ENCODE measurements at regions not wholly inside any gene's neighbourhood (a gene's known extent, or its start where the extent isn't known, plus 50 kb on each side); places are given as distances from the start of the nearest gene placed in this dataset.
"Not testable (repeated sequence)": the region's sequence is repeated elsewhere in the genome, so short reads cannot be mapped to it uniquely, and the experiment has no call there.

DNA sequence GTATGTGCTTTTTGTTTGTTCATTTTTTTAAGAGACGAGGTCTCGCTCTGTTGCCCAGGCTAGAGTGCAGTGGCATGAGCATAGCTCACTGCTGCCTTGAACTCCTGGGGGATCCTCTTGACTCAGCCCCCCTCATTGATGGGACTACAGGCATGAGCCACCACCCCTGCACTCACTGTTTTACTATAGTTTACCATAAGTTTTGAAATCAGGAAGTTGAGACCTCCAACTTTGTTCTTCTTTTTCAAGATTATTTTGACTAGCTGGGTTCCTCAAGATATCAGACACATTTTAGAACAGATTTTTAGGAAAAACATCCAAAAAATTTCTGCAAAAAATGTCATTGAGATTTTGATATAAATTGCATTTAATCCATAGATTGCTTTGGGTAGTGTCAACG, 120.4 kb upstream of the FGGY start:
- no peak for DNase-seq (ENCODE audit: low read depth)

GRCh38 chr1:59177756-59178155, 119.1 kb upstream of the FGGY start:
- DNase-seq (ENCODE audit: low read depth), result no peak

DNA sequence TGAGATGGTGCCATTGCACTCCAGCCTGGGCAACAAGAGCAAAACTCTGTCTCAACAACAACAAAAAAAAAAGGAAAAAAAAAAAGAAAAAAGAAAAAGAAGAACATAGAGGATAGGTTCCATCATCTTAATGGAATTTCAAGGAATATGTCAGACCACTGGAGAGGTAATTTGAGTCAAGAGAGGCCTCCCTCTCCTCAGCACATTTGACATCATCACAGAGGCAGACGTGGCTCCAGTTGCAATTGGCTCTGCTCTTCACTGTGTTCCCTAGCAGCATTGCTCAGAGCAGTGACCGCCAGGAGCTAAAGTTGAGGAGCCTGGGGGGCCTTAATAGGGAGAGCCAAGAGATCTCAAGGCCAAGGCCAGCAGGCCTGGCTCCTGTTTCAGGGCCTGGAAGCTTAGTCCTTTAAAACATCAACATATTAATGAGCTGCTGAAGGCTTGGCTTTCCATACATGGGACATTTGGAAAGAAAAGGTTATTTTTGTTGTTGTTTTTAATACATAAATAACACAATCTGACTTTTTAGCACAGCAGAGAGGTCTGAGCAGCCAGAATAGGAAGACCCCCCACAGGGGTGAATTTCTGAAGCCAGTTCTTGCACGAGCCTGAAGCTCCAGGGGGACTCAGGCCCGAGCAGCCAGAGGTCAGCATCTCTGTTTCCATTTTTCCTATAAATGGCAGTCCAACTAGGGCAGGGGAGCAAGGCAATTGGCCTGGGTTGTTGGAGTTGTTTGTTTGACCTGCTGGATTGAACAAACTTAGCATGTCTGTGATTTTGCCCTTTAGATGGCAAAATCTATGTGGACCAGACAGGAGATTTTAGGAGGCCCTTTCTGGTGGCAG, 118.3 kb upstream of the FGGY start:
- DNase-seq (ENCODE audit: low read depth), result peak; percentile 95

GRCh38 chr1:59179673-59180072, 117.2 kb upstream of the FGGY start:
- DNase-seq (ENCODE audit: low read depth), result no peak

GRCh38 chr1:59180735-59181134, 116.2 kb upstream of the FGGY start:
- no peak for DNase-seq (ENCODE audit: low read depth)

DNA sequence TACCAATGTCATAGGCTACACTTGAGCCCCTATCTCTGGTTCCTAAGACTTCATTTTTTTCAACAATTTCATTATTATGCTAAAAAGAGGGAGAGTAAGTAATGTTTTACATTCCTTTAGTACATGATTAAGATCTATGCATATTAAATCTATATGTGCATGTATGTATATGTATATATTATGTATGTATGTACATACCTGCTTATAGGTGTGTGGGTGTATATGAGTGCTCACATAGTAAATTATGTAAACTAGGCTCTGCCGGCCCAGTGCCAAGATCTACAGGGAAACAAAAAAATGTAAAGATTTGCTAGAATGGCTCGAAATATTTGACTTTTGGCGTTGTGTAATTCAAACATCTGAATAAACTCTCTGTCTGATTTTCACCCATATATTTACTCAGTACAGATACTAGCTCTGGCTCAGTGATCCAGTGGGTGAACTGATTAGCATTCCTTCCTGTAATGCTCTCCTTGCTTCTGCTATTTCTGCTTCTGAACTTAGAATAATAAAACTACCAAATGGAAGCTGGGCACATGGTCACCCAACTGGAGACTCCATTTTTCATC, 113.1 kb upstream of the FGGY start:
- no peak for DNase-seq (ENCODE audit: low read depth)

- DNase-seq (ENCODE audit: low read depth), result no peak
Measured at GRCh38 chr1:59184365-59184905, 112.5 kb upstream of the FGGY start.

DNA sequence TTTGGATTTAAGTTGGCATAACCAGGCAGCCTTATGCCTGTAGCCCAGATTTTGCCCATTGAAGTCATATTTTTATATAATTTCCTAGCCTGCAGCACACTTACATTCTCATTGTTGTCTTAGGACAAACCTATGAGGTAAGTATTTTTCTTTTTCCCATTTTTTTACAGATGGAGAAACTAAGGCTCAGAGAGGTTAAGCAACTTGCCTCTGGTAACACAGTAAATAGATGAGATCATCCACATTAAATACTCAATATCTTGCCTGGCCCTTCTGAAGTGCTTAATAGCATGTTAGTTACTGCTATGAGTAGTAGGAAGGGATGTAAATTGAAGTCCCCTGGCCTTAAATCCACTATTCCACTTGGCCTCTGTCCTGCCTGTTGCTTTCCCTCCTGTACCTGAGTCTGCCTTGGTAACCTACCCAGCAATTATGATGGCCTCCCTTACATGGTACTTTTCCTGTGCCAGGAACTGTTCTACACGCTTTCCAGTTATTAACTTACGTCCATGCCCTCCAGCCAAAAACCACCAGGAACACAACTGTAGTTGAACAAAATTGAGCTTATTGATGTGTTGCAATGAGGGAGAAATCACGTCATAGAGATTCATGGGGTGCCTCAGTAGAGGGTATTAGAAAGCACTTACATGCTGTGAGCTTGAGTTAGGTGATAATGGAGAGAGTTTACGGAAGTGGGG, 111.6 kb upstream of the FGGY start:
- no peak for DNase-seq (ENCODE audit: low read depth)

- DNase-seq (ENCODE audit: low read depth), result no peak
Measured at GRCh38 chr1:59186656-59187055, 110.2 kb upstream of the FGGY start.

- no peak for DNase-seq (ENCODE audit: low read depth)
Measured at GRCh38 chr1:59188413-59189213, 108.3 kb upstream of the FGGY start.

- no peak for DNase-seq (ENCODE audit: low read depth)
Measured at GRCh38 chr1:59193443-59194093, 103.3 kb upstream of the FGGY start.

GRCh38 chr1:59194621-59195020, 102.3 kb upstream of the FGGY start:
- no peak for DNase-seq (ENCODE audit: low read depth)

- DNase-seq (ENCODE audit: low read depth), result no peak
Measured at GRCh38 chr1:59195151-59195550, 101.7 kb upstream of the FGGY start.

- no peak for DNase-seq (ENCODE audit: low read depth)
Measured at GRCh38 chr1:59198564-59198963, 98.3 kb upstream of the FGGY start.

- DNase-seq (ENCODE audit: low read depth), result no peak
Measured at GRCh38 chr1:59199147-59199546, 97.7 kb upstream of the FGGY start.

DNA sequence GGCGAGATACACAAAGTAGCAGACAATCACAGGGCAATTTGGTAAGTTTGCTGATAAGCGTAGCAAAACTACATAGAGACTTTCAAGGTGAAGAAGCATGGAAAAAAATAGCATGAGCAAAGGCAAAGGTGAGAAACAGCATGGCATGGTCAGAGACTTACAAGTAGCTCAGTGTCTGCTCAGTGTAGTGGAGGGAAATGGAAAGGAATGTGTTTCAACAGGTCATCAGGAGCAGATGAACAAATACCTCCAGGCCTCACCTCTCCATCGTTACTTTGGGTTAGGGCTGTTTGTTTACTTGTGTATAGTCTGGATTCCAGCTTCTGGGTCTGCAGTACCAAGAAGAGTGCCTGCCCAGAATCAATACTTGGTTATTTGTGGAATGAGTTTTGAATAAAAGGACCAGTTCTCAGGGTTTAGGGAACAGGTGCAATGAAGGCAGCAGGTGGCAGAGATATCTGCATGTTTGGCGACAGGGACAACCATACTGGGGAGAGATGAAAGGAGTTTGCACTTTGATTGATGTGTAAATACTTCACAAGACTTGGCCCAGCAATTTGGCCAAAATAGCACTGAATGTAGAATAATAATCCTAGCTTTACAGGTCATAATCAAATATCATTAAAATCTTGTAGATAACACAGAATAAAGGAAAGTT, 97.0 kb upstream of the FGGY start:
- DNase-seq (ENCODE audit: low read depth), result no peak

DNA sequence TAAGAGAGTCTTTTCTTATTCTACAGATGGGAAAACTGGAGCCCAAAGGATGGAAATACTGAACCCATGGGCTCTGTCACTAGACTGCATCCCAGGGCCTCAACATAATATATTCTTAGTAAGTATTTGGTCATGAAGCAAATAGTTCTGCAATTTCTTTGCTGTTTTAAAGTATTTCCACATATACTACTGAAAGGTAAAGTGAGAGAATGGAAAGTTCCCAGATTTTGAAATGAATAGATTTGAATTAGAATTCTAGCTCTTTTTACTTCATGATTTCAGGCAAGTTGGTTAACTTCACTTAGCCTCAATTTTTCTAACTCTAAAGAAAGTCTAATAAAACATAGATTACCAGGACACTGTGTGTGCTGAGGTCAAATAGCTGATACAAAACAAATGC, 95.6 kb upstream of the FGGY start:
- no peak for DNase-seq (ENCODE audit: low read depth)

- DNase-seq (ENCODE audit: low read depth), result no peak
Measured at GRCh38 chr1:59202455-59202854, 94.4 kb upstream of the FGGY start.

DNA sequence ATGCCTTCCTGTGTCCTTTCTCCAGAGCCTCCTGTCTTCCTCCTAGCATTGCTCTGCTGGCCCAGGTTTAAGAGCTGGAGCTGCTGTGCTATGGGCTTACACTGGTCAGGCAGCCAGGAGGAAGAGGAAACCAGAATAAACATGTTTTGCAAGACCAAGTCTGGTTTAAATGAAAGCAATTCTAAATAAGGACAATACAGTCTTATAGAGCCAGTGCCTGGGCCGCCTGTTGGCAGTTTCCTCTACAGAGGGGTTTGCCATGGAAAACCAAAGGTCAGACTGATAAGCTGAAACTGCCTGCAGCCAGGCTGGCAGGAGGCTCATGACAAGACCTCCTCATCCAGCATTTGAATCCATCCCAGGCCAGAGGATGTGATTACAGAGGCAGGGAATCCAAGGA, 92.9 kb upstream of the FGGY start:
- DNase-seq (ENCODE audit: low read depth), result no peak

- DNase-seq (ENCODE audit: low read depth), result not testable (repeated sequence)
Measured at GRCh38 chr1:59206616-59207015, 90.3 kb upstream of the FGGY start.

DNA sequence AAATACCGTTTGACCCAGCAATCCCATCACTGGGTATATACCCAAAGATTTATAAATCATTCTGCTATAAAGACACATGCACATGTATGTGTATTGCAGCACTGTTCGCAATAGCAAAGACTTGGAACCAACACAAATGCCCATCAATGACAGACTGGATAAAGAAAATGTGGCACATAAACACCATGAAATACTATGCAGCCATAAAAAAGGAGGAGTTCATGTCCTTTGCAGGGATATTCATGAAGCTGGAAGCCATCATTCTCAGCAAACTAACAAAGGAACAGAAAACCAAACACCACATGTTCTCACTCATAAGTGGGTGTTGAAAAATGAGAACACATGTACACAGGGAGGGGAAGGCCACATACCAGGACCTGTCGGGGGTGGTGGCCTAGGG, 86.5 kb upstream of the FGGY start:
- DNase-seq (ENCODE audit: low read depth), result not testable (repeated sequence)
